SHP77 treated with DMSO at 0.1 percent for 48 hours (cell line): ENCODE measurements at regions not wholly inside any gene's neighbourhood (a gene's known extent, or its start where the extent isn't known, plus 50 kb on each side); places are given as distances from the start of the nearest gene placed in this dataset.

Source experiments
- DNase-seq: peaks from one replicate; lab custom pipeline; 2025; lab: John Stamatoyannopoulos, UW

GRCh38 chr15:87357637-87358313 lies 898.8 kb downstream of the NTRK3 start:
- DNase-seq, result no peak

DNA sequence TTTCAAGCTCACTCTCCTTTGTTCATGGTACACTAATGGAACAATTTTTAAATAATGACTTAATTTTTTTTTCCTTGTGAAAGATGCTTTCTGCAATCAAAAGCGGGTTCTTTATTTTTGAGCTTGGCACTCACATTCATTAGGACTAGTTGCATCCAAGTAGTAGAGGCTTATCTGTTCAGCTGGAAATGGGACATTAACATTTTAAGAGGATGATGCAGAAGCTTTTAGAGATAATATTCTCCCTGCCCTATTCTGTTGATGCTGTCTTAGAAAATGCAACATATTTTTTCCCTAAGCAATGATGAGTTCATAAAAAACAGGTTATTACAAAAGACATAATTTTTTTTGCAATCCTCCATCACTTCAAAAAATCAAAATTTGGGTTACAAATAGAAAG lies 900.6 kb downstream of the NTRK3 start:
- DNase-seq, result no peak

- DNase-seq, result no peak
These were observed 901.7 kb downstream of the NTRK3 start for GRCh38 chr15:87354661-87355410.

DNA sequence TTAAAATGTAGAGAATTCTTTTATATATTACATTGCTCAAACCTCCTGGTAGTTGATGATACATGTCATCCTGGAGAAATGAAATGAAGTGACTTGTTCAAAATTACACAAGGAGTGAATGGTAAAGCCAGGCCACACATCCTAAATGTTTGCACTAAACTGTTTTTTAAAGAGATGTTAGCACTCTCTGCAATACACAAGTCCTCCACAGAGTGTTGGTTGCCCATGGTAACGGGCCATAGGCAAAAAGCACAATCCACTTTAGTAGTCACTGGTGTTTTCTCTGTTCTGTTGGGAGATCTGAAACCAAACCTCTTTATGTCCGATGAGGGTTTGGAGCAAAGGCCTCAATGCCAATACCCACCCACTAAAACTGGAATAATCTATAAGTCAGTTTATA lies 907.4 kb downstream of the NTRK3 start:
- no peak for DNase-seq

GRCh38 chr15:87348746-87349145 lies 907.8 kb downstream of the NTRK3 start:
- no peak for DNase-seq

DNA sequence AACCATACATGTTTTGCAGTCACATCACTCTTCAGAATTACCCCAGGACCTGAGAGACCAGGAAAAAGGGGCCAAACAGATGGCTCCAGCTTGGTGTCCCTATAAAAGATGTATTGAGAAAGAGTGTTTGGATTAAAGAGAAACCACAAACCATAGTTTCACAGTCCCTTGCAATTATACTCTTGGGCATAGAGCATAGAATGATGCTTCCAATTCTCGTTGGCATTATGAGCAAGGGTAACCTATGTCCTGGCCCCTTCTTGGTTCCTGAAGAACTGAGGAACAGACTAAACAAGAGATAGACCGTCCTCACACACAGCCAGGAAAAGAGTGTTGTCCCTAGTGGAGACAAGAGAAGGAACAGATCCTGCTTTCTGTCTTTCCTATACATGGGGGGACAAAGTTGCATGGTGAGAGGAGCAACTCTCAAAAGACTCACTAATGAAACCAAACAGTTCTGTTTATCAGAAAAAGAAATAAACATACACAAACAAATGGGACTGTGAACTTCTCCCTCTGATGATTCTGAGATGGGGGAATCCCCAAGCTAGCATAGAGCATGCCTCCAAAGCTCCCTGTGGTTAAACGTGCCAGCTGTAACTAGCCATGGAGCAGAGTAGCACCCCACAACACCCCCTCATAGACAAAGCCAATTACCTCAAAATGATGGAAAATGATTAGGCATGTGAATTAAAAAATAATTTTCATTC lies 908.6 kb downstream of the NTRK3 start:
- DNase-seq, result no peak

DNA sequence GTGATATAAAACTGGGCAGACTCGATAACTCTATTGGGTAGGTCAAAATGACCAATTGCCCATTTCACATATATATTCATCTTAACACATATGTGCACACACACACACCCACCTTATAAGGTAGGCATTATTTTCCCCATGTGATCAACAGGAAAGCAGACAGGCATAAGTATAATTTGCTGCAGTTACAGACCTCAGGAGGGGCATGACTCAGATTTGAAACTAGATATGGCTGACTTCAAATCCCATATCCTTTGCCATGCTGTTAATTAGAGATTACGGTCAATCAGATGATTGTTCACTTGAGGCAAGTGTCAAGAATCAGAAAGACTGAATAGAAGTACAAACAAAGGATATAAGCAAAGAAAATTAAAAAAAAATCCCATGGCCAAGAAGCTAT lies 910.6 kb downstream of the NTRK3 start:
- DNase-seq, result no peak

- DNase-seq, result no peak
These were observed 912.6 kb downstream of the NTRK3 start for GRCh38 chr15:87343966-87344365.

- DNase-seq, result no peak
These were observed 916.2 kb downstream of the NTRK3 start for GRCh38 chr15:87340370-87340769.

- DNase-seq, result no peak
These were observed 930.3 kb downstream of the NTRK3 start for GRCh38 chr15:87326269-87326668.

DNA sequence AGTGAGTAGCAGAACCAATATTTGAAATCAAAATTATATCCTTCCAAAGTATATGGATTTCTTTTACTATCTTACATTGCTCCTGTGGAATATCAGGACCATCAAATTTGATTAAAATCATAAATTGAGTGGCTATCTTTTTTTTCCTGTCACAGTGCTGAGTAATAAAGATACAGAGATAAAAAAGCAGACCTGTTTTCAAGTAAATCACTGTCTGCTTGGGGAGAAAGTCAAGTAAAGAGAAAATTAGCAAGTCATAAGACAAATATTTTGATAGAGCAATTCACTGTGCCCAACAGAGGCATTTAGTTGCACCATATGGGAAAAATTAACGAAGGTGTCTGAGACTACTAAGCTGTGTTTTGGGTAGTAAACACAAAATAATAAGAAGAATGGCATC lies 933.7 kb downstream of the NTRK3 start:
- DNase-seq, result no peak

DNA sequence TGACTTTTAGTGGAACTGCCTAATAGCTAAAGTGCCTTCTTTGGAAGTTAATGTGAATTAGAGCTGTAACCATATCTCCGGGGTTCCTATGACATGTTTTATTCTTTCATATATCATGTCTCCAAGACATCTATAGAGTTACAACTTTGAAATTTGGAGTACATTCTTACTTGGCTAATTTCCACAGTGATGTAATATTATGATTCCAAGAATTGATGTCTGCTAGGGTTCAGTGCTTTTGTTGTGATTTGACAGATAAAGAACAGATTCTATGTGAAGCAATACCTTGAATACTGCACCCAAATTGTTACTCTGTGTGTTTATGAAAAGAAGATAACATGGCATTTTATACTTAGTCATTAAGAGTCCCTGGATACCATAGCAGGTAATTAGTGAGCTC lies 934.3 kb downstream of the NTRK3 start:
- no peak for DNase-seq

- no peak for DNase-seq
These were observed 938.6 kb downstream of the NTRK3 start for GRCh38 chr15:87317900-87318299.

DNA sequence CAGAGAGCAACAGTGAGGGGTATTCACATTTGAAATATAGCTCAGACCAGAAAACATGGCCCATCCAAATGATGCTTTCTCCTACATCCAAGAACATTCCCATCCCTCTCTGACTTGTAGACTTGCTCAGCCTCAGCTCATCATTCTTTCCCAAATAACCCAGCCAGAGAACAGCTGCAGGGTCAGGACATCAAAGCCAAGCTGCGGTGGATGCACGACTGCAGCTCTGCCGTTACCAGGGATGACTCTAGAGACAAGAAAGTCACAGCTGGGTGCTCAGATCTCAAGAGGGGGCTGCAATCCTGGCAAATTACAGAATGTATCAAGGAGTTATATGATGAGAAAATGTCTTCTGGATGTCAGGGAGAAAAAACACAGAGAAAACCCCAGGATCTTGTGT lies 944.3 kb downstream of the NTRK3 start:
- no peak for DNase-seq

DNA sequence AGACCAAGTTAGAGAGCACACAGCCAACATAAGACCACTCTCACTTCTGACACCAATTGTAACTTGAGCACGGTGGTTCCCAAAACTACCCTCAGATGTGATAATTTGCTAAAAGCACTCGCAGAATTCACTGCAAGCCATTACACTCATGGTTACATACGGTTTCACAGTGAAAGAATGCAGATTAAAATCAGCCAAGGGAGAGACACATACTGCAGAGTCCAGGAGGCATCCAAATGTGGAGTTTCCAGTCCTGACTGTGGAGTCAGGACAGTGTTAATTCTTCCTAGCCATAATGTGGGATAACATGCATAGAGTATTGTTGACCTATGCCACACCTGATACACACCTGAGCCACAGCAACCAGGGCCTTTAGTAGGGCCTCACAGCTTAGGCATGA lies 956.4 kb downstream of the NTRK3 start:
- no peak for DNase-seq

GRCh38 chr15:87294854-87295253 lies 961.7 kb downstream of the NTRK3 start:
- no peak for DNase-seq

GRCh38 chr15:87293031-87293430 lies 963.5 kb downstream of the NTRK3 start:
- DNase-seq, result no peak

DNA sequence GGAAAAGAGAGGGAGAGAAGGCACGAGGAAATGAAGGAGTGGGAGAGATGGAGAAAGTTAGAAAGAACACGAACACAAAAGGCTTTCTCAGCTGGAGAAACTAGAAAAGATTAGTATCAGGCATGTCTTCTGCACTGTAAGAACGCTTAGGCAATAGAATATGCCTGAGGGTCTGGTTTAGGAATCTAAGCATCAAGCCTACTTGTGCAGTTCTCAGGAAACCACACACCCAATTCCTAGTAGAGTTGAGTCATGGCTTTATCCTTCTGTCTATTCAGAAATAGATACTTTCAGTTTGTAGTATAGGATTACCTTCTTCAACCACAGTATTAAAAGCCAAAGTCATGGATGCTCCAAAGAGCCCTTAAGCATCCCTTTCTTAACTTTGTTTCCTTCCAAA lies 969.4 kb downstream of the NTRK3 start:
- DNase-seq, result no peak

GRCh38 chr15:87269566-87269965 lies 987.0 kb downstream of the NTRK3 start:
- no peak for DNase-seq

DNA sequence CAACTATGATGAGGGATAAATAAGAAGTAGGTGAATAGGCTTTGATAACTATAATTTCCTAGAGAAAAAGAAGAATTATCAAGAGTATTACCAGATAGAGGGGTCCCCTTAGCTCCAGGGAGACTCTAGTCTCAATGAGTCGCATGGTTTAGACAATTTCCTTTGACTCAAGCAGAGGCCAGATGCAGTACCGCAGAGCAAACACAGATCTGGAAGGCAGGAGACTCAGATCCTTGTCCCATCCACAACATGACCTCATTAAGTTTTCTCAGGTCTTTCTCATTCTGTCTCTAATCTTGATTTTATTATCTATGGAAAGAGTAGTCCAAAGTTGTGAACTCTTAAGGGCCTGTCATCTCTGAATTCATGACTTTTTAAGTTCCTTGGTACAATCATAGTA lies 987.9 kb downstream of the NTRK3 start:
- no peak for DNase-seq

GRCh38 chr15:87267798-87268197 lies 988.7 kb downstream of the NTRK3 start:
- no peak for DNase-seq

- DNase-seq, result no peak
These were observed 992.7 kb downstream of the NTRK3 start for GRCh38 chr15:87263871-87264270.

DNA sequence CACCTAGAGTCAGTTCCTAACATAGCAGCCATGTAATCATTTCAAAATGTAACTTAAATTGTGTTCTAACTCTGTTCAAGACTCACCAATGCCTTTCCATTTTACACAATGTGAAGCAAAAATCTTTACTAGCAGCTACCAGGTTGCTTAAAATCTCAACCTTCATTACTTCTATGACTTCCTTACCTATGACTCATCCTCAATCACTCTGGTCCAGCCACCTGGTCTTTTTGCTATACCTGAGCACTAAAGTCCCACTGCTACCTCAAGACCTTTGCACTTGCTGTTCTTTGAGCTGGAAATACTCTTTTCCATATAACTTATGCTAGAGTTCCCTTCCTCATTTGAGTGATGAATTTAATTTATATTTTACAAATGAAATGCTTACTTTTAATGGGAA lies 993.2 kb downstream of the NTRK3 start:
- no peak for DNase-seq
